SK-N-SH treated with all-trans-retinoic acid at 6 μM for 48 hours (cell line): ENCODE measurements at regions not wholly inside any gene's neighbourhood (a gene's known extent, or its start where the extent isn't known, plus 50 kb on each side); places are given as distances from the start of the nearest gene placed in this dataset.

Source experiments
- ATAC-seq: fragments of 200-7000 bp; cut with Tn5 transposase; 3 replicates; pipeline ENCODE4 v1.9.1; 2020; ENCODE audit warnings: mild to moderate bottlenecking, moderate library complexity
- ARNTL ChIP-seq: fragments of 450-650 bp; formaldehyde crosslinking; IDR thresholded peaks from 2 replicates; pipeline ENCODE4 v1.5.0; 2020; ENCODE audit warnings: low read depth, mild to moderate bottlenecking, moderate library complexity, borderline replicate concordance
- CREB5 ChIP-seq: fragments of 250-450 bp; sonication (Bioruptor Pico); IDR thresholded peaks from 2 replicates; pipeline ENCODE4 v1.5.1; 2020; ENCODE audit warnings: low read depth, mild to moderate bottlenecking, moderate library complexity
- CSDC2 ChIP-seq: fragments of 250-450 bp; sonication (Bioruptor Pico); IDR thresholded peaks from 2 replicates; pipeline ENCODE4 v1.5.0; 2020; ENCODE audit warnings: mild to moderate bottlenecking, moderate library complexity
- CSRNP3 ChIP-seq: fragments of 250-450 bp; sonication (Bioruptor Pico); IDR thresholded peaks from 2 replicates; pipeline ENCODE4 v1.5.1; 2021; ENCODE audit warnings: mild to moderate bottlenecking, moderate library complexity
- ESRRG ChIP-seq: fragments of 250-450 bp; sonication (Bioruptor Pico); IDR thresholded peaks from 2 replicates; pipeline ENCODE4 v1.6.1; 2021; ENCODE audit warnings: mild to moderate bottlenecking
- GLIS3 ChIP-seq: fragments of 250-450 bp; sonication (Bioruptor Pico); IDR thresholded peaks from 2 replicates; pipeline ENCODE4 v1.5.0; 2020; ENCODE audit warnings: mild to moderate bottlenecking, moderate library complexity
- ISL1 ChIP-seq: fragments of 250-450 bp; sonication (Bioruptor Pico); IDR thresholded peaks from 2 replicates; pipeline ENCODE4 v2.1.2; 2022; ENCODE audit warnings: mild to moderate bottlenecking, moderate library complexity
- OSR1 ChIP-seq: fragments of 250-450 bp; sonication (Bioruptor Pico); IDR thresholded peaks from 2 replicates; pipeline ENCODE4 v1.8.0; 2022; ENCODE audit warnings: moderate library complexity, mild to moderate bottlenecking, inconsistent platforms
- PATZ1 ChIP-seq: fragments of 250-450 bp; sonication (Bioruptor Pico); IDR thresholded peaks from 2 replicates; pipeline ENCODE4 v1.8.0; 2020; ENCODE audit warnings: mild to moderate bottlenecking, moderate library complexity, borderline replicate concordance
- PPARA ChIP-seq: fragments of 250-450 bp; sonication (Bioruptor Pico); IDR thresholded peaks from 2 replicates; pipeline ENCODE4 v1.5.0; 2020; ENCODE audit warnings: mild to moderate bottlenecking, borderline replicate concordance
- RARB ChIP-seq: fragments of 250-450 bp; sonication (Bioruptor Pico); IDR thresholded peaks from 2 replicates; pipeline ENCODE4 v1.8.0; 2021; ENCODE audit warnings: mild to moderate bottlenecking, moderate library complexity
- SNAI2 ChIP-seq: fragments of 250-450 bp; sonication (Bioruptor Pico); IDR thresholded peaks from 2 replicates; pipeline ENCODE4 v1.5.0; 2020; ENCODE audit warnings: mild to moderate bottlenecking, moderate library complexity
- TOX ChIP-seq: fragments of 250-450 bp; sonication (Bioruptor Pico); IDR thresholded peaks from 2 replicates; pipeline ENCODE4 v1.8.0; 2021; ENCODE audit warnings: mild to moderate bottlenecking, moderate library complexity, borderline replicate concordance
- TSHZ2 ChIP-seq: fragments of 250-450 bp; sonication (Bioruptor Pico); IDR thresholded peaks from 2 replicates; pipeline ENCODE4 v1.5.0; 2020; ENCODE audit warnings: mild to moderate bottlenecking, moderate library complexity
- ZC3H10 ChIP-seq: fragments of 250-450 bp; sonication (Bioruptor Pico); IDR thresholded peaks from 2 replicates; pipeline ENCODE4 v1.5.1; 2021; ENCODE audit warnings: mild to moderate bottlenecking, moderate library complexity
- ZFP3 ChIP-seq: fragments of 250-450 bp; sonication (Bioruptor Pico); IDR thresholded peaks from 2 replicates; pipeline ENCODE4 v1.5.0; 2020; ENCODE audit warnings: mild to moderate bottlenecking, moderate library complexity
- ZFP30 ChIP-seq: fragments of 450-650 bp; formaldehyde crosslinking; IDR thresholded peaks from 2 replicates; pipeline ENCODE4 v1.5.0; 2022; ENCODE audit warnings: mild to moderate bottlenecking, moderate library complexity
- ZNF565 ChIP-seq: fragments of 450-650 bp; formaldehyde crosslinking; conservative IDR thresholded peaks from 2 replicates; pipeline ENCODE4 v1.5.0; 2020; ENCODE audit warnings: low read depth, mild to moderate bottlenecking, moderate library complexity
- ZNF70 ChIP-seq: fragments of 450-650 bp; formaldehyde crosslinking; IDR thresholded peaks from 2 replicates; pipeline ENCODE4 v1.5.0; 2020; ENCODE audit warnings: mild to moderate bottlenecking, moderate library complexity
- ZNF8 ChIP-seq: fragments of 450-650 bp; formaldehyde crosslinking; IDR thresholded peaks from 2 replicates; pipeline ENCODE4 v1.5.0; 2020; ENCODE audit warnings: mild to moderate bottlenecking, moderate library complexity

GRCh38 chr17:5826384-5826783, 242.1 kb upstream of the NLRP1 start:
- no peak for ATAC-seq
- TF ChIP-seq ZNF565 (CRISPR knock-in tag) (no peak), ZNF8 (CRISPR knock-in tag) (no peak), ZC3H10 (no peak), SNAI2 (CRISPR knock-in tag) (no peak), ZFP3 (CRISPR knock-in tag) (no peak), ZFP30 (CRISPR knock-in tag) (no peak), ZNF70 (CRISPR knock-in tag) (no peak), OSR1 (CRISPR knock-in tag) (no peak), TSHZ2 (CRISPR knock-in tag) (no peak), ARNTL (CRISPR knock-in tag) (no peak)

GRCh38 chr17:5830921-5831320, 239.3 kb upstream of the WSCD1 start:
- TF ChIP-seq ESRRG (CRISPR knock-in tag) = no peak
- TF ChIP-seq ARNTL (CRISPR knock-in tag) = no peak
- TF ChIP-seq RARB (CRISPR knock-in tag) = no peak
- no peak for TF ChIP-seq TSHZ2 (CRISPR knock-in tag)
- no peak for TF ChIP-seq TOX
- no peak for TF ChIP-seq ZC3H10
- TF ChIP-seq GLIS3 (CRISPR knock-in tag) = no peak
- TF ChIP-seq PPARA (CRISPR knock-in tag) = no peak
- no peak for TF ChIP-seq CSDC2 (CRISPR knock-in tag)
- TF ChIP-seq OSR1 (CRISPR knock-in tag) = no peak
- no peak for TF ChIP-seq ZNF70 (CRISPR knock-in tag)
- no peak for TF ChIP-seq ISL1
- no peak for TF ChIP-seq CREB5
- no peak for TF ChIP-seq CSRNP3 (CRISPR knock-in tag)
- no peak for TF ChIP-seq ZNF8 (CRISPR knock-in tag)
- no peak for TF ChIP-seq SNAI2 (CRISPR knock-in tag)
- no peak for TF ChIP-seq PATZ1
- TF ChIP-seq ZNF565 (CRISPR knock-in tag) = no peak
- ATAC-seq = no peak

- TF ChIP-seq CREB5 (no peak), ZNF70 (CRISPR knock-in tag) (peak; percentile 55; the same call in 1 of the 2 replicates)
- no peak for ATAC-seq
These were observed 237.3 kb upstream of the WSCD1 start for GRCh38 chr17:5832886-5833285.
